H1 (cell line): ENCODE measurements at regions not wholly inside any gene's neighbourhood (a gene's known extent, or its start where the extent isn't known, plus 50 kb on each side); places are given as distances from the start of the nearest gene placed in this dataset.

ENCODE experiments used
- CTCF ChIA-PET: fragments of 300-600 bp; sonication (Branson Sonifier 250); formaldehyde crosslinking; loops from one replicate; lab custom pipeline; 2021; ENCODE audit not compliant: partially characterized antibody; lab: Charles Lee
- POLR2A ChIA-PET: fragments of 300-600 bp; sonication (Branson Sonifier 250); formaldehyde crosslinking; loops from one replicate; lab custom pipeline; 2021; ENCODE audit warnings: inconsistent platforms; ENCODE audit not compliant: partially characterized antibody; lab: Charles Lee
- DNase-seq, 2 experiments: peaks; one replicate each; pipeline versions ENCODE4 v3.0.0 to v3.0.0-alpha.2; 2010 to 2022; ENCODE audit warnings: low spot score in 2 of 2, low read depth in 1 of 2, mixed read lengths in 1 of 2
- FAIRE-seq: peaks from 2 replicates; lab custom pipeline; 2011; peaks lifted over from hg19 to GRCh38; lab: Jason Lieb, UNC
- H2AFZ ChIP-seq: 2 replicates; pipeline ENCODE4 v1.8.1; 2012; ENCODE audit warnings: low read length, inconsistent platforms
- H2AK5ac ChIP-seq: 2 replicates; pipeline ENCODE4 v1.6.1; 2013; ENCODE audit warnings: low read depth, low read length
- H2BK120ac ChIP-seq: replicated peaks from 2 replicates; pipeline ENCODE3; 2013; ENCODE audit warnings: low read depth, low read length, inconsistent platforms
- H2BK12ac ChIP-seq: 2 replicates; pipeline ENCODE4 v1.6.1; 2013; ENCODE audit warnings: low read depth, low read length
- H2BK15ac ChIP-seq: 2 replicates; pipeline ENCODE4 v1.6.1; 2013; ENCODE audit warnings: low read length
- H2BK20ac ChIP-seq: 2 replicates; pipeline ENCODE4 v1.6.1; 2013; ENCODE audit warnings: low read length
- H2BK5ac ChIP-seq: 2 replicates; pipeline ENCODE4 v1.6.1; 2013; ENCODE audit warnings: low read depth, low read length
- H3K14ac ChIP-seq: 2 replicates; pipeline ENCODE4 v1.6.1; 2013; ENCODE audit warnings: inconsistent platforms; ENCODE audit not compliant: insufficient read length
- H3K18ac ChIP-seq: 2 replicates; pipeline ENCODE4 v1.6.1; 2013; ENCODE audit warnings: low read length; ENCODE audit errors: extremely low read depth
- H3K23ac ChIP-seq: 2 replicates; pipeline ENCODE4 v1.6.1; 2013; ENCODE audit warnings: inconsistent platforms; ENCODE audit not compliant: insufficient read length
- H3K23me2 ChIP-seq: 2 replicates; pipeline ENCODE4 v1.6.1; 2013; ENCODE audit warnings: low read depth, low read length
- H3K27ac ChIP-seq: 2 replicates; pipeline ENCODE4 v1.6.1; 2011; ENCODE audit warnings: low read depth, low read length, inconsistent platforms
- H3K27me3 ChIP-seq, 4 experiments: replicated peaks in 1 of 4; 1 replicate in 1 of 4; 2 replicates in 3 of 4; pipeline versions ENCODE4 v1.6.1 to v1.8.1; 2011 to 2013; ENCODE audit warnings: low read length in 3 of 4, mild to moderate bottlenecking in 3 of 4, inconsistent platforms in 2 of 4, mixed read lengths in 2 of 4, moderate library complexity in 1 of 4; ENCODE audit not compliant: control insufficient read depth in 3 of 4, insufficient read depth in 3 of 4; ENCODE audit errors: extremely low read depth in 1 of 4
- H3K36me3 ChIP-seq, 4 experiments: 2 replicates each; pipeline versions ENCODE4 v1.6.1 to v1.8.1; 2011 to 2013; ENCODE audit warnings: mild to moderate bottlenecking in 4 of 4, low read length in 3 of 4, moderate library complexity in 2 of 4, control low read depth in 1 of 4, inconsistent platforms in 1 of 4; ENCODE audit not compliant: insufficient read depth in 4 of 4, control insufficient read depth in 2 of 4
- H3K4ac ChIP-seq: replicated peaks from 2 replicates; pipeline ENCODE3; 2013; ENCODE audit warnings: low read length, low read depth, mixed read lengths, inconsistent platforms; ENCODE audit not compliant: insufficient read length
- H3K4me1 ChIP-seq, 4 experiments: replicated peaks in 1 of 4; 1 replicate in 1 of 4; 2 replicates in 3 of 4; pipeline versions ENCODE4 v1.6.1 to v1.8.1; 2011 to 2013; ENCODE audit warnings: low read length in 3 of 4, inconsistent platforms in 2 of 4, mixed read lengths in 1 of 4; ENCODE audit not compliant: insufficient read depth in 4 of 4, control insufficient read depth in 3 of 4
- H3K4me2 ChIP-seq, 2 experiments: 2 replicates each; pipeline versions ENCODE4 v1.6.1 to v1.8.1; 2011 to 2013; ENCODE audit warnings: low read depth in 2 of 2, low read length in 2 of 2, control low read depth in 1 of 2, inconsistent platforms in 1 of 2, mild to moderate bottlenecking in 1 of 2; ENCODE audit not compliant: insufficient read depth in 1 of 2
- H3K4me3 ChIP-seq, 4 experiments: fragments of 200-600, 300-600 bp in 1 of 4; sonication (generic), shearing (Covaris generic), sonication (Bioruptor Twin) in 1 of 4; 2 replicates each; pipeline versions ENCODE4 v1.5.1 to v1.8.1; 2011 to 2016; ENCODE audit warnings: low read length in 4 of 4, low read depth in 3 of 4, control low read depth in 2 of 4, inconsistent platforms in 2 of 4, mild to moderate bottlenecking in 2 of 4, mixed read lengths in 1 of 4, moderate library complexity in 1 of 4; ENCODE audit not compliant: insufficient read depth in 2 of 4; ENCODE audit errors: extremely low read depth in 1 of 4
- H3K56ac ChIP-seq: replicated peaks from 2 replicates; pipeline ENCODE3; 2013; ENCODE audit warnings: low read depth, mild to moderate bottlenecking, mixed read lengths, low read length, inconsistent platforms; ENCODE audit not compliant: insufficient read length
- H3K79me1 ChIP-seq: 2 replicates; pipeline ENCODE4 v1.6.1; 2013; ENCODE audit warnings: low read depth, low read length, control low read depth
- H3K79me2 ChIP-seq, 2 experiments: 2 replicates each; pipeline versions ENCODE4 v1.6.1 to v1.8.1; 2012 to 2013; ENCODE audit warnings: low read length in 2 of 2, mild to moderate bottlenecking in 2 of 2, inconsistent platforms in 1 of 2; ENCODE audit not compliant: insufficient read depth in 2 of 2, control insufficient read depth in 1 of 2
- H3K9ac ChIP-seq, 4 experiments: replicated peaks in 1 of 4; 1 replicate in 1 of 4; 2 replicates in 3 of 4; pipeline versions ENCODE4 v1.6.1 to v1.8.1; 2011 to 2013; ENCODE audit warnings: low read depth in 3 of 4, low read length in 3 of 4, control low read depth in 2 of 4, mild to moderate bottlenecking in 2 of 4, moderate library complexity in 2 of 4, inconsistent platforms in 1 of 4; ENCODE audit errors: extremely low read depth in 1 of 4
- H3K9me3 ChIP-seq, 2 experiments: 2 replicates each; pipeline versions ENCODE4 v1.6.1 to v1.8.1; 2012 to 2013; ENCODE audit warnings: mild to moderate bottlenecking in 2 of 2, moderate library complexity in 2 of 2, control low read depth in 1 of 2, inconsistent platforms in 1 of 2, low read depth in 1 of 2, low read length in 1 of 2, mixed read lengths in 1 of 2; ENCODE audit not compliant: insufficient read depth in 2 of 2
- H4K20me1 ChIP-seq, 2 experiments: replicated peaks in 1 of 2; 2 replicates each; pipeline versions ENCODE3 to v1.8.1; 2011 to 2013; ENCODE audit warnings: inconsistent platforms in 2 of 2, low read length in 2 of 2, mild to moderate bottlenecking in 1 of 2; ENCODE audit not compliant: insufficient read depth in 2 of 2, control insufficient read depth in 1 of 2
- H4K5ac ChIP-seq: 2 replicates; pipeline ENCODE4 v1.6.1; 2013; ENCODE audit warnings: low read length, low read depth, mixed read lengths, inconsistent platforms; ENCODE audit not compliant: insufficient read length
- H4K8ac ChIP-seq: 2 replicates; pipeline ENCODE4 v1.8.0; 2013; ENCODE audit warnings: mild to moderate bottlenecking, moderate library complexity, low read length, inconsistent platforms; ENCODE audit not compliant: insufficient read depth; ENCODE audit errors: extremely low read depth
- H4K91ac ChIP-seq: replicated peaks from 2 replicates; pipeline ENCODE3; 2013; ENCODE audit warnings: low read length, mixed read lengths, inconsistent platforms; ENCODE audit not compliant: insufficient read length
- KDM1A ChIP-seq: fragments of 200-600, 300-600 bp; sonication (generic); IDR thresholded peaks from 2 replicates; pipeline ENCODE4 v1.7.1; 2016; ENCODE audit warnings: mild to moderate bottlenecking, low read length, borderline replicate concordance
- MAX ChIP-seq: IDR thresholded peaks from 2 replicates; pipeline ENCODE4 v1.6.1; 2012; ENCODE audit warnings: inconsistent platforms
- SP2 ChIP-seq: IDR thresholded peaks from 2 replicates; pipeline ENCODE4 v1.6.1; 2012; ENCODE audit warnings: mild to moderate bottlenecking, low read length, inconsistent platforms
- ZNF274 ChIP-seq: IDR thresholded peaks from 2 replicates; pipeline ENCODE4 v1.7.0; 2012; ENCODE audit warnings: low read length, borderline replicate concordance; ENCODE audit errors: extremely low read depth
- WGBS, 2 experiments: shearing (Covaris generic) in 1 of 2; methylation state at CpG; one replicate each; pipeline versions ENCODE4 v1.1.6 to v1.1.7; 2013 to 2015; ENCODE audit warnings: low lambda C conversion rate in 2 of 2, mixed read lengths in 2 of 2, inconsistent platforms in 1 of 2, low coverage in 1 of 2, missing lambda C conversion rate in 1 of 2; ENCODE audit not compliant: insufficient replicate concordance in 2 of 2, insufficient coverage in 1 of 2, insufficient read length in 1 of 2; ENCODE audit errors: extremely low coverage in 1 of 2, missing lambda C conversion rate in 1 of 2; 5-methylcytosine and 5-hydroxymethylcytosine counted together
- TF ChIP-seq, protein P1 (sequence below): IDR thresholded peaks from 2 replicates; pipeline ENCODE4 v1.6.1; 2011; ENCODE audit warnings: low read length, improper control_type of control experiment

DNA sequence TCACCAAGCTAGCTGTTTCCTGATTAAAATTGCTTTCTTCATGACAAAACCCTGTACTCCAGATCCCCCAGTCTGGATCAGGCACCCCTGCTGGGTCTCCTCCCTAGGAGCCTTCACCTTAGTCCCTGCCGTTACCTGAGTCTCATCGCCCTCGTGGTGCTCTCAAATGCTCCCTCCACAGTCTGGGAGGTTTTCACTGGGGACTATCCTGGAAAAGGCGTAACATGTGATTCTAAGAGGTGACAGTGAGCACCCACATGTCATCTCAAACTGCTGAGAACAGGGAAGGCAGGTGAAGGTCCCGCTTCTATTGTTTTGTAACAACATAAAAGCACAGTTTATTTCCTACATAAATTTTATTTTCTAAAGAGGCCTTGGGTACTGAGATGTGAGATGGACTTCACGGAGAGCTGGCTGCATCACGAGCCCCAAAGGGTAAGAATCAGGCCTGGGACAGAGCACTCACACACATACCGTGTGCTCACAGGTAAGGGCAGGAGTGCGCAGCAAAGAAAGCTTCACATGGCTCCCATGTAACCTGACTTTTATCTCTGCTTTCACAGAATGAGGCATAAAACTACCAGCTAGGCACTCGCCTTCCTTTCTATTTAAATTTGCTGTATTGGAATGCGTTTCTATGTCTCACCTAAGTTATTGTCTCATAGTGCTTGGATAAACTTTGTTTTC lies 531.5 kb downstream of the RNF144A start:
- Histone ChIP-seq H3K56ac (no peak overlapping the region), H2BK5ac (peak overlapping the region; percentile 30; the same call in 1 of the 2 replicates), H4K20me1 (no peaks in the 10 kb centered on the region), H3K79me2 (no peaks in the 10 kb centered on the region), H2BK12ac (0 out of 2 replicates have a peak overlapping the region, but pooled peaks have one; percentile 32), H2AK5ac (no peak overlapping the region), H2BK120ac (no peak overlapping the region), H2BK20ac (no peak overlapping the region), H3K79me1 (no peaks in the 10 kb centered on the region), H4K5ac (no peak overlapping the region), H3K4ac (no peak overlapping the region), H3K23me2 (no peaks in the 10 kb centered on the region), H3K23ac (no peak overlapping the region), H3K27ac (no peak overlapping the region), H3K9ac (no peak overlapping the region), H2AFZ (no peak overlapping the region), H4K8ac (no peak overlapping the region), H3K36me3 (no peaks in the 10 kb centered on the region), H2BK15ac (no peak overlapping the region), H3K4me1 (peaks cover 2 to 10% (median 7%) of the 10 kb centered on the region in 4 experiments; a peak in 6 of 7 replicates), H3K14ac (no peak overlapping the region), H3K18ac (no peak overlapping the region), H3K4me2 (no peak overlapping the region), H3K9me3 (no peaks in the 10 kb centered on the region), H3K27me3 (no peaks in the 10 kb centered on the region), H3K4me3 (no peak overlapping the region), H4K91ac (no peak overlapping the region)
- POLR2A ChIA-PET: no interaction called here
- CTCF ChIA-PET: interaction anchor here (1.1 kb wide), 1 partner anchor 506 kb away, joined by 3 read pairs; no protein-coding TSS in a partner anchor
- TF ChIP-seq, protein P1, sequence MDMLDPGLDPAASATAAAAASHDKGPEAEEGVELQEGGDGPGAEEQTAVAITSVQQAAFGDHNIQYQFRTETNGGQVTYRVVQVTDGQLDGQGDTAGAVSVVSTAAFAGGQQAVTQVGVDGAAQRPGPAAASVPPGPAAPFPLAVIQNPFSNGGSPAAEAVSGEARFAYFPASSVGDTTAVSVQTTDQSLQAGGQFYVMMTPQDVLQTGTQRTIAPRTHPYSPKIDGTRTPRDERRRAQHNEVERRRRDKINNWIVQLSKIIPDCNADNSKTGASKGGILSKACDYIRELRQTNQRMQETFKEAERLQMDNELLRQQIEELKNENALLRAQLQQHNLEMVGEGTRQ: no peak
- TF ChIP-seq MAX (peak; percentile 27; the same call in 1 of the 2 replicates), SP2 (no peak), ZNF274 (no peak), KDM1A (no peak)
- no peak for DNase-seq
- 83% methylated on average over 11 of the region's 11 CpGs; no CpG with 5 or more reads in 1 of the 2 experiments for WGBS, 2 experiments
- FAIRE-seq: no peak
